GM23338 (cell line): ENCODE measurements at regions not wholly inside any gene's neighbourhood (a gene's known extent, or its start where the extent isn't known, plus 50 kb on each side); places are given as distances from the start of the nearest gene placed in this dataset.

ENCODE experiments used
- ATAC-seq: fragments of 200-7000 bp; cut with Tn5 transposase; 3 replicates; pipeline ENCODE4 v1.9.1; 2020
- DNase-seq: peaks from one replicate; pipeline ENCODE4 v3.0.0-alpha.2; 2015; ENCODE audit warnings: low spot score
- H2AFZ ChIP-seq: fragments of 200-600 bp; sonication (generic); 2 replicates; pipeline ENCODE4 v1.8.0; 2016; ENCODE audit warnings: antibody characterized with exemption, mild to moderate bottlenecking, moderate library complexity
- H3F3A ChIP-seq: fragments of 200-600 bp; sonication (generic); replicated peaks from 2 replicates; pipeline ENCODE4 v1.8.0; 2017; ENCODE audit warnings: antibody characterized with exemption, mixed run types, low read depth
- H3K27ac ChIP-seq: fragments of 200-600 bp; sonication (generic); 2 replicates; pipeline ENCODE4 v1.6.1; 2016; ENCODE audit warnings: low read depth
- H3K27me3 ChIP-seq: fragments of 200-600 bp; sonication (generic); 2 replicates; pipeline ENCODE4 v1.8.0; 2016; ENCODE audit warnings: mild to moderate bottlenecking, mixed run types, moderate library complexity; ENCODE audit not compliant: insufficient read depth
- H3K36me3 ChIP-seq: fragments of 200-600 bp; sonication (generic); 2 replicates; pipeline ENCODE4 v1.8.0; 2016; ENCODE audit warnings: mild to moderate bottlenecking; ENCODE audit not compliant: insufficient read depth
- H3K4me1 ChIP-seq: fragments of 200-600 bp; sonication (generic); 2 replicates; pipeline ENCODE4 v1.8.0; 2016; ENCODE audit warnings: mild to moderate bottlenecking, moderate library complexity; ENCODE audit not compliant: insufficient read depth
- H3K4me2 ChIP-seq: fragments of 200-600 bp; sonication (generic); 2 replicates; pipeline ENCODE4 v1.7.1; 2017; ENCODE audit warnings: mixed run types
- H3K4me3 ChIP-seq: fragments of 200-600 bp; sonication (generic); 2 replicates; pipeline ENCODE4 v1.6.1; 2016; ENCODE audit warnings: mixed run types
- H3K79me2 ChIP-seq: fragments of 200-600 bp; sonication (generic); replicated peaks from 2 replicates; pipeline ENCODE4 v1.8.0; 2017; ENCODE audit warnings: mild to moderate bottlenecking; ENCODE audit not compliant: insufficient read depth
- H3K9me2 ChIP-seq: fragments of 200-600 bp; sonication (generic); 2 replicates; pipeline ENCODE4 v1.8.0; 2017; ENCODE audit not compliant: insufficient read depth
- H4K20me1 ChIP-seq: fragments of 200-600 bp; sonication (generic); replicated peaks from 2 replicates; pipeline ENCODE4 v1.8.0; 2017; ENCODE audit warnings: mild to moderate bottlenecking; ENCODE audit not compliant: insufficient read depth
- H3K27ac Mint-ChIP-seq: 2 replicates; pipeline ENCODE4 v1.8.0; 2020; ENCODE audit warnings: inconsistent platforms, mild to moderate bottlenecking, moderate library complexity, mixed read lengths
- H3K27me3 Mint-ChIP-seq: 3 replicates; pipeline ENCODE4 v1.8.0; 2022; ENCODE audit warnings: low read depth, mild to moderate bottlenecking, moderate library complexity, mixed read lengths, inconsistent platforms; ENCODE audit not compliant: insufficient read depth, poor library complexity
- H3K36me3 Mint-ChIP-seq: 3 replicates; pipeline ENCODE4 v1.8.0; 2021; ENCODE audit warnings: low read depth, mild to moderate bottlenecking, inconsistent platforms, moderate library complexity, mixed read lengths
- H3K4me1 Mint-ChIP-seq: 3 replicates; pipeline ENCODE4 v1.8.0; 2020; ENCODE audit warnings: mild to moderate bottlenecking, inconsistent platforms, mixed read lengths
- H3K4me3 Mint-ChIP-seq: 3 replicates; pipeline ENCODE4 v1.8.0; 2021; ENCODE audit warnings: moderate library complexity, mild to moderate bottlenecking, inconsistent platforms, mixed read lengths
- H3K9me3 Mint-ChIP-seq: 3 replicates; pipeline ENCODE4 v1.8.0; 2020; ENCODE audit warnings: moderate library complexity, mild to moderate bottlenecking, inconsistent platforms, mixed read lengths
- JUNB ChIP-seq: IDR thresholded peaks from one replicate; pipeline ENCODE4 v1.6.1; 2016; ENCODE audit warnings: antibody characterized with exemption; ENCODE audit not compliant: unreplicated experiment
- POLR2AphosphoS5 ChIP-seq: IDR thresholded peaks from 2 replicates; pipeline ENCODE4 v1.6.1; 2016; ENCODE audit warnings: antibody characterized with exemption, low read depth
- REST ChIP-seq: IDR thresholded peaks from one replicate; pipeline ENCODE4 v1.6.1; 2018; ENCODE audit warnings: antibody characterized with exemption; ENCODE audit not compliant: unreplicated experiment
- STAT1 ChIP-seq: IDR thresholded peaks from one replicate; pipeline ENCODE4 v1.6.1; 2016; ENCODE audit warnings: antibody characterized with exemption; ENCODE audit not compliant: unreplicated experiment
- ZNF462 ChIP-seq: fragments of 250-450 bp; sonication (Bioruptor Pico); IDR thresholded peaks from 2 replicates; pipeline ENCODE4 v1.5.0; 2020; ENCODE audit warnings: mild to moderate bottlenecking, moderate library complexity
- TF ChIP-seq, protein P1 (sequence below): IDR thresholded peaks from 2 replicates; pipeline ENCODE4 v1.6.1; 2016; ENCODE audit warnings: antibody characterized with exemption

DNA sequence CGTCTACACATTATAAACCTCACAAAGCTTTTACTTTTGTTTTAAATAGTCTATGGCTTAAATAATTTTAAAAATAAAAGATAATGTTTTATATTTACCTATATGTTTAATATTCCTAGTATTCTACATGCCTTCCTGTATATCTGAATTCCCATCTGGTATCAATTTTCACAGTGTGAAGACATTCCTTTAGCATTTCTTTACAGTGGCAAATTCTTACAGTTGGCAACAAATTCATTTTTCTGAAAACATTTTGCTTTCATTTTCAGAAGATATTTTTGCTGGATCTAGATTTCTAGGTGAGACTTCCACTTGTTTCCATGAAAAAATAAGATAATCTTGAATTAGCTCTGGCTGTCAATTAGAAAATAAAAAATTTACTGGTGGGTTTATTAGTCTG is 471.4 kb upstream of the NAALADL2 start:
- H3K4me2 ChIP-seq: no peak overlapping the region
- 0 out of 2 replicates have a peak, but pooled peaks cover 6% of the 10 kb centered on the region for H3K4me1 ChIP-seq
- ATAC-seq: no peak
- H4K20me1 ChIP-seq: no peaks in the 10 kb centered on the region
- Mint-ChIP-seq H3K9me3 (peaks cover 26% of the 10 kb centered on the region), H3K36me3 (peaks cover 41% of the 10 kb centered on the region), H3K4me1 (peaks cover 8% of the 10 kb centered on the region; the same call in 2 of the 3 replicates), H3K27ac (no peak overlapping the region), H3K4me3 (no peak overlapping the region), H3K27me3 (peaks cover 7% of the 10 kb centered on the region)
- H3K27me3 ChIP-seq: no peaks in the 10 kb centered on the region
- H3K79me2 ChIP-seq: no peaks in the 10 kb centered on the region
- H2AFZ ChIP-seq: no peak overlapping the region
- TF ChIP-seq STAT1 (no peak), POLR2AphosphoS5 (no peak), JUNB (no peak), ZNF462 (CRISPR knock-in tag) (no peak), REST (no peak)
- TF ChIP-seq, protein P1, sequence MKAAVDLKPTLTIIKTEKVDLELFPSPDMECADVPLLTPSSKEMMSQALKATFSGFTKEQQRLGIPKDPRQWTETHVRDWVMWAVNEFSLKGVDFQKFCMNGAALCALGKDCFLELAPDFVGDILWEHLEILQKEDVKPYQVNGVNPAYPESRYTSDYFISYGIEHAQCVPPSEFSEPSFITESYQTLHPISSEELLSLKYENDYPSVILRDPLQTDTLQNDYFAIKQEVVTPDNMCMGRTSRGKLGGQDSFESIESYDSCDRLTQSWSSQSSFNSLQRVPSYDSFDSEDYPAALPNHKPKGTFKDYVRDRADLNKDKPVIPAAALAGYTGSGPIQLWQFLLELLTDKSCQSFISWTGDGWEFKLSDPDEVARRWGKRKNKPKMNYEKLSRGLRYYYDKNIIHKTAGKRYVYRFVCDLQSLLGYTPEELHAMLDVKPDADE: no peak
- no peak for DNase-seq
- H3K36me3 ChIP-seq: 0 out of 2 replicates have a peak, but pooled peaks cover 10% of the 10 kb centered on the region
- no peaks in the 10 kb centered on the region for H3F3A ChIP-seq
- peaks cover 11% of the 10 kb centered on the region; the same call in 1 of the 2 replicates for H3K9me2 ChIP-seq
- no peak overlapping the region for H3K4me3 ChIP-seq
- no peak overlapping the region for H3K27ac ChIP-seq
